ENCODE measurements at regions not wholly inside any gene's neighbourhood (a gene's known extent, or its start where the extent isn't known, plus 50 kb on each side); places are given as distances from the start of the nearest gene placed in this dataset.

DNA sequence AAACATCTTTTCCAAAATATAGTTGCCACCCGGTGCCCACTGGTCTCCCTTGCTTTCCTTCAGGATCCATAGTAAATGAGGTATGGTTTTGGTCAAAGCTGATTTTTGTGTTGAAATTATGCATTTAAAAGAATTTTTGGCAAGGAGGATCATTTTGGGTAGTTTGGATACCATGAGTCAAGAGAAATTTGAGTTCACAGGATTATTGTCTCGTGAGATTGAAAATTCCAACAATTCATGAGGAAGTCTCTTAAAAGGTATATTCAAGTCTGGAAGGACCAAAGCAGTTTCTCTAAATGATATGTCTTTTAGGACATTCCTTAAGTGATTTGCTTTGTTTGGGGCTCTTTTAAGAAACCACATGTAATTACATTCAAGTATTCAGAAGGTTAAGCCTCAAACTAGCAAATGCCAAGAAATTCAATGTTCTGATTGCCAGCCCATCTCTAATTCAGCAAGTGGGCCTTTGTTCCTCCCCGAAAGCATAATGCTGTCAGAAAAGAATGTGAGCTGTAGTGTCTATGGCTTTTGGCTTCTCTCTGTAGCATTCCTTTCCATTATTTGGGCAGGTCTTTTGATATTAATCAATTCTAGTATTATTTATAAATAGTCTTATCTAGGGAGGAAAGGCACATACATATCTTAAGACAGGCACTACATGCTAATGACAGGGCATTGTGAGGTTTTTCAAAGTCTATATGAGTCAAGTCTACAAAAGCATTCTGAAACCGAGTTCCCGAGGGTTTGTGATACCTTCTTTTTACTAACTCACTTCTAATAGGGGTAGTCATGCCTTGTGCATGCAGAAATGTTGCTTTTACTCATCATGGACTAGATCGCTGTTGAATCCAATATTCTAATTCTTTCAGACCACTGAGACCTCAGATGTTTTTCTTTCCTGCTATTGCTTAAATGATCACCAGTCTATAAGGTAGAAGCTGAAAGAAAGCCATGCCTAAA lies 453.9 kb downstream of the ENC1 start:
- TF ChIP-seq POLR2AphosphoS5 (IDR thresholded peaks at IDR 0.05; ENCODE audit: low read length) = no peak
- TF ChIP-seq, protein P1, sequence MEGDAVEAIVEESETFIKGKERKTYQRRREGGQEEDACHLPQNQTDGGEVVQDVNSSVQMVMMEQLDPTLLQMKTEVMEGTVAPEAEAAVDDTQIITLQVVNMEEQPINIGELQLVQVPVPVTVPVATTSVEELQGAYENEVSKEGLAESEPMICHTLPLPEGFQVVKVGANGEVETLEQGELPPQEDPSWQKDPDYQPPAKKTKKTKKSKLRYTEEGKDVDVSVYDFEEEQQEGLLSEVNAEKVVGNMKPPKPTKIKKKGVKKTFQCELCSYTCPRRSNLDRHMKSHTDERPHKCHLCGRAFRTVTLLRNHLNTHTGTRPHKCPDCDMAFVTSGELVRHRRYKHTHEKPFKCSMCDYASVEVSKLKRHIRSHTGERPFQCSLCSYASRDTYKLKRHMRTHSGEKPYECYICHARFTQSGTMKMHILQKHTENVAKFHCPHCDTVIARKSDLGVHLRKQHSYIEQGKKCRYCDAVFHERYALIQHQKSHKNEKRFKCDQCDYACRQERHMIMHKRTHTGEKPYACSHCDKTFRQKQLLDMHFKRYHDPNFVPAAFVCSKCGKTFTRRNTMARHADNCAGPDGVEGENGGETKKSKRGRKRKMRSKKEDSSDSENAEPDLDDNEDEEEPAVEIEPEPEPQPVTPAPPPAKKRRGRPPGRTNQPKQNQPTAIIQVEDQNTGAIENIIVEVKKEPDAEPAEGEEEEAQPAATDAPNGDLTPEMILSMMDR (IDR thresholded peaks at IDR 0.05 in 2 of 3, conservative IDR thresholded peaks at IDR 0.05 in 1 of 3; ENCODE audit: control insufficient read depth in 2 of 3, extremely low read depth in 1 of 3, insufficient read depth in 1 of 3, low read depth in 3 of 3, low read length in 3 of 3) = no peak
- TF ChIP-seq JUNB (IDR thresholded peaks at IDR 0.05) = no peak
- TF ChIP-seq STAT3 (IDR thresholded peaks at IDR 0.05; ENCODE audit: low read depth, low read length) = no peak
- no peak for TF ChIP-seq DPF2 (IDR thresholded peaks at IDR 0.05)
- no peak for TF ChIP-seq ZNF622 (IDR thresholded peaks at IDR 0.05)
- no peak for TF ChIP-seq MTA2 (IDR thresholded peaks at IDR 0.05; ENCODE audit: low read depth)
- no peak for TF ChIP-seq ATF3 (IDR thresholded peaks at IDR 0.05; ENCODE audit: borderline replicate concordance, extremely low read depth, low read depth, low read length)
- no peak for TF ChIP-seq ZSCAN29 (IDR thresholded peaks at IDR 0.05)
